Cardiac muscle cell (in vitro differentiated cells and primary cell): ENCODE measurements at regions not wholly inside any gene's neighbourhood (a gene's known extent, or its start where the extent isn't known, plus 50 kb on each side); places are given as distances from the start of the nearest gene placed in this dataset.
A peak's percentile ranks its signal among the peaks of the same experiment; 100 is the strongest.

ENCODE experiments used
- DNase-seq, 2 donors: peaks; one replicate each; pipeline versions ENCODE4 v3.0.0 to v3.0.0-alpha.2; 2010 to 2017; ENCODE audit warnings: low read depth in 1 of 2, low spot score in 1 of 2
- H3K27ac ChIP-seq: fragments of 200-600 bp; sonication (generic); 2 replicates; pipeline ENCODE4 v1.5.1; 2016
- H3K27me3 ChIP-seq: fragments of 200-600 bp; sonication (generic); 2 replicates; pipeline ENCODE4 v1.6.0; 2016; ENCODE audit warnings: control low read depth
- H3K36me3 ChIP-seq: fragments of 200-600 bp; sonication (generic); 2 replicates; pipeline ENCODE4 v1.5.1; 2016; ENCODE audit warnings: control low read depth
- H3K4me1 ChIP-seq: fragments of 200-600 bp; sonication (generic); 2 replicates; pipeline ENCODE4 v1.8.1; 2017; ENCODE audit warnings: low read depth, mild to moderate bottlenecking, mixed run types
- H3K4me3 ChIP-seq: fragments of 200-600 bp; sonication (generic); 2 replicates; pipeline ENCODE4 v1.5.1; 2016; ENCODE audit warnings: mild to moderate bottlenecking
- H3K9me3 ChIP-seq: fragments of 200-600 bp; sonication (generic); 2 replicates; pipeline ENCODE4 v1.5.1; 2017; ENCODE audit warnings: low read depth, mild to moderate bottlenecking, control low read depth
- TF ChIP-seq, protein P1 (sequence below): IDR thresholded peaks from 2 replicates; pipeline ENCODE4 v1.5.1; 2012; ENCODE audit warnings: low read depth, mild to moderate bottlenecking, low read length

GRCh38 chr3:159319156-159319555, 517.3 kb downstream of the MFSD1 start:
- TF ChIP-seq, protein P1, sequence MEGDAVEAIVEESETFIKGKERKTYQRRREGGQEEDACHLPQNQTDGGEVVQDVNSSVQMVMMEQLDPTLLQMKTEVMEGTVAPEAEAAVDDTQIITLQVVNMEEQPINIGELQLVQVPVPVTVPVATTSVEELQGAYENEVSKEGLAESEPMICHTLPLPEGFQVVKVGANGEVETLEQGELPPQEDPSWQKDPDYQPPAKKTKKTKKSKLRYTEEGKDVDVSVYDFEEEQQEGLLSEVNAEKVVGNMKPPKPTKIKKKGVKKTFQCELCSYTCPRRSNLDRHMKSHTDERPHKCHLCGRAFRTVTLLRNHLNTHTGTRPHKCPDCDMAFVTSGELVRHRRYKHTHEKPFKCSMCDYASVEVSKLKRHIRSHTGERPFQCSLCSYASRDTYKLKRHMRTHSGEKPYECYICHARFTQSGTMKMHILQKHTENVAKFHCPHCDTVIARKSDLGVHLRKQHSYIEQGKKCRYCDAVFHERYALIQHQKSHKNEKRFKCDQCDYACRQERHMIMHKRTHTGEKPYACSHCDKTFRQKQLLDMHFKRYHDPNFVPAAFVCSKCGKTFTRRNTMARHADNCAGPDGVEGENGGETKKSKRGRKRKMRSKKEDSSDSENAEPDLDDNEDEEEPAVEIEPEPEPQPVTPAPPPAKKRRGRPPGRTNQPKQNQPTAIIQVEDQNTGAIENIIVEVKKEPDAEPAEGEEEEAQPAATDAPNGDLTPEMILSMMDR, result no peak
- Histone ChIP-seq H3K4me3 (no peak overlapping the region), H3K9me3 (no peaks in the 10 kb centered on the region), H3K4me1 (no peaks in the 10 kb centered on the region), H3K27me3 (no peaks in the 10 kb centered on the region), H3K36me3 (no peaks in the 10 kb centered on the region), H3K27ac (no peak overlapping the region)
- DNase-seq, result no peak

DNA sequence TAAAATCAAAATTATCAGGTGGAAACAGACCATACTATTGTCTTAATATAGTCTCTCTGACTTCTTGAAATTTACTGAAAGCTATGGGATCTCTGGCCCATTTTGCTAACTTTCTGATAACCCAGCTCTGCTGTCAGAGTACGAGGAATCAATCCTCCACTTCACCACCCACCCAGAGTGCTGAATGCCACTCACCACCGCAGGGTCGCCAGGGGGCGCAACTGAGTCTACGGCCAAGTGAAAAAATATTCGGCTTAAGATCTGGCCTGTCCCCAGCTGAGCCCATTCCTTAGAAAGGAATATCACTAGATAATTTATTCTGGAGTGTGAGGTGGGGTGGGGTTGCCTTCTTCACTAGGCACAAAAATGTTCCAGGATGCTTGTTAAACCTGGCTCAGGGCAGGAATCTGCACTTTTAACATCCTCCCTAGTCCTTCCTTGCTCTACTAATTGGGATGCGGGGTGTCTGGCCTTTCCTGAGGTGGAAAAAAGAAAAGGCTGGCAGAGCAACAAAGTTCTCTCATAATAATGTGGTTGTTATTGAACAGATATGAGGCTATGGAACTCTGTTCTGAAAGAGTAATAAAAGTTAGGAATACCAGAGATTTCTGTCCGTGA, 520.6 kb downstream of the MFSD1 start:
- Histone ChIP-seq H3K4me3 (no peak overlapping the region), H3K9me3 (no peaks in the 10 kb centered on the region), H3K36me3 (no peaks in the 10 kb centered on the region), H3K27ac (no peak overlapping the region), H3K4me1 (no peaks in the 10 kb centered on the region), H3K27me3 (no peaks in the 10 kb centered on the region)
- DNase-seq, result peak; percentile 42 to 52
- TF ChIP-seq, protein P1, result peak; percentile 82

- Histone ChIP-seq H3K27me3 (no peaks in the 10 kb centered on the region), H3K27ac (no peak overlapping the region), H3K9me3 (no peaks in the 10 kb centered on the region), H3K4me3 (no peak overlapping the region), H3K4me1 (no peaks in the 10 kb centered on the region), H3K36me3 (no peaks in the 10 kb centered on the region)
- no peak for DNase-seq
- TF ChIP-seq, protein P1, result no peak
Observed at GRCh38 chr3:159323848-159324247, 522.0 kb downstream of the MFSD1 start.

- no peak overlapping the region for H3K4me3 ChIP-seq
- no peak for DNase-seq
- no peaks in the 10 kb centered on the region for H3K4me1 ChIP-seq
- H3K27ac ChIP-seq, result no peak overlapping the region
- no peaks in the 10 kb centered on the region for H3K9me3 ChIP-seq
- TF ChIP-seq, protein P1, result no peak
- no peaks in the 10 kb centered on the region for H3K36me3 ChIP-seq
- H3K27me3 ChIP-seq, result no peaks in the 10 kb centered on the region
Observed at GRCh38 chr3:159326998-159327397, 525.1 kb downstream of the MFSD1 start.

DNA sequence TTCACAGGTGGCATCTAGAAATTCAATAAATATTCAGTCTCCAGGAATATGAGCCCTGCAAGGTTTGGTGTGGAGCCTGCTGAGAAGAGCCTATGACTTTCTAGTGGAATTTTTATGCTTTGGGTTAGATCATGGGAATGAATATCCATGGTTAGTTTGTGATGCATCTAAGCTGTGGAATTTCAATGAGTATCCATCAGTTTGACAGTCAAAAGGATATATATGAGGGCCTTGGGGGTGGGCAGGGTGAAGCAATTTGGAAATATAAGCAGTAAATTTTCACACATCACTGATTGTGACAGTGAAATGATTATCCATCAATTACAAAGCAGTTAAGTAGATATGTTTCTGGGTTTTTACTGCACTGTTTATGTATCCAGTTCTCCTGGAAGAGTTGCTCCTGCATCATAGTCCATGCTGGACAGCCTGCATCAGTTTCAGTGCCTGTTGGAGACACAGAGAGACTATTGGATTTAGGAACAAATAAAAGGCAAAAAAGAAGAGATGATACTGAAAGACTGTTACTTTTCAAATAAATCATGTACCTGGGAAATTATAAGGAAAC, 530.8 kb downstream of the MFSD1 start:
- no peaks in the 10 kb centered on the region for H3K9me3 ChIP-seq
- H3K4me3 ChIP-seq, result no peak overlapping the region
- TF ChIP-seq, protein P1, result no peak
- H3K27me3 ChIP-seq, result no peaks in the 10 kb centered on the region
- DNase-seq, result no peak
- H3K27ac ChIP-seq, result no peak overlapping the region
- H3K36me3 ChIP-seq, result no peaks in the 10 kb centered on the region
- H3K4me1 ChIP-seq, result no peaks in the 10 kb centered on the region

GRCh38 chr3:159339131-159339530, 537.3 kb downstream of the MFSD1 start:
- H3K27me3 ChIP-seq, result no peaks in the 10 kb centered on the region
- no peaks in the 10 kb centered on the region for H3K4me1 ChIP-seq
- DNase-seq, result no peak
- no peak overlapping the region for H3K27ac ChIP-seq
- no peaks in the 10 kb centered on the region for H3K36me3 ChIP-seq
- H3K9me3 ChIP-seq, result peaks cover 4% of the 10 kb centered on the region
- TF ChIP-seq, protein P1, result no peak
- H3K4me3 ChIP-seq, result no peak overlapping the region
